NOMO-1 treated with dmso at 0.1 percent for 144 hours (cell line): ENCODE measurements at regions not wholly inside any gene's neighbourhood (a gene's known extent, or its start where the extent isn't known, plus 50 kb on each side); places are given as distances from the start of the nearest gene placed in this dataset.
"Not testable (repeated sequence)": the region's sequence is repeated elsewhere in the genome, so short reads cannot be mapped to it uniquely, and the experiment has no call there.

ENCODE experiments used
- DNase-seq: peaks from one replicate; lab custom pipeline; 2025; ENCODE audit not compliant: unreplicated experiment; lab: John Stamatoyannopoulos, UW

- no peak for DNase-seq
These were observed 78.2 kb upstream of the SLC1A4 start for GRCh38 chr2:64910972-64911433.

GRCh38 chr2:64913357-64913869 is 75.8 kb upstream of the SLC1A4 start:
- no peak for DNase-seq

GRCh38 chr2:64914247-64914646 is 75.0 kb upstream of the SLC1A4 start:
- no peak for DNase-seq

- peak; percentile 43 for DNase-seq
These were observed 74.3 kb upstream of the SLC1A4 start for GRCh38 chr2:64914735-64915509.

- DNase-seq = no peak
These were observed 73.7 kb upstream of the SLC1A4 start for GRCh38 chr2:64915510-64915900.

GRCh38 chr2:64918220-64918886 is 70.8 kb upstream of the SLC1A4 start:
- DNase-seq = no peak

GRCh38 chr2:64919261-64919660 is 69.9 kb upstream of the SLC1A4 start:
- DNase-seq = no peak

- DNase-seq = peak; percentile 34
These were observed 66.5 kb upstream of the SLC1A4 start for GRCh38 chr2:64922482-64923384.

- DNase-seq = no peak
These were observed 65.9 kb upstream of the SLC1A4 start for GRCh38 chr2:64923385-64923710.

GRCh38 chr2:64924170-64924934 is 64.8 kb upstream of the SLC1A4 start:
- no peak for DNase-seq

- not testable (repeated sequence) for DNase-seq
These were observed 63.1 kb upstream of the SLC1A4 start for GRCh38 chr2:64925930-64926722.

GRCh38 chr2:64928813-64929212 is 60.4 kb upstream of the SLC1A4 start:
- DNase-seq = no peak

GRCh38 chr2:64929333-64929732 is 59.9 kb upstream of the SLC1A4 start:
- DNase-seq = no peak

- no peak for DNase-seq
These were observed 58.9 kb upstream of the SLC1A4 start for GRCh38 chr2:64930258-64930671.

GRCh38 chr2:64931246-64932115 is 57.7 kb upstream of the SLC1A4 start:
- no peak for DNase-seq

GRCh38 chr2:64932116-64932370 is 57.2 kb upstream of the SLC1A4 start:
- no peak for DNase-seq

GRCh38 chr2:64932371-64933216 is 56.6 kb upstream of the SLC1A4 start:
- DNase-seq = peak; percentile 69

GRCh38 chr2:64934530-64934929 is 54.7 kb upstream of the SLC1A4 start:
- DNase-seq = no peak
